B cell (primary cell): ENCODE measurements at regions not wholly inside any gene's neighbourhood (a gene's known extent, or its start where the extent isn't known, plus 50 kb on each side); places are given as distances from the start of the nearest gene placed in this dataset.

Experiments
- EZH2 ChIP-seq: IDR thresholded peaks from 2 replicates; pipeline ENCODE4 v1.6.1; 2012; ENCODE audit warnings: borderline replicate concordance, low read depth, mild to moderate bottlenecking, moderate library complexity, low read length; ENCODE audit not compliant: insufficient read depth, poor library complexity, severe bottlenecking
- TF ChIP-seq, protein P1 (sequence below): fragments of 200-600 bp; IDR thresholded peaks from one replicate; pipeline ENCODE4 v1.8.0; 2022; ENCODE audit warnings: antibody characterized with exemption, mild to moderate bottlenecking

DNA sequence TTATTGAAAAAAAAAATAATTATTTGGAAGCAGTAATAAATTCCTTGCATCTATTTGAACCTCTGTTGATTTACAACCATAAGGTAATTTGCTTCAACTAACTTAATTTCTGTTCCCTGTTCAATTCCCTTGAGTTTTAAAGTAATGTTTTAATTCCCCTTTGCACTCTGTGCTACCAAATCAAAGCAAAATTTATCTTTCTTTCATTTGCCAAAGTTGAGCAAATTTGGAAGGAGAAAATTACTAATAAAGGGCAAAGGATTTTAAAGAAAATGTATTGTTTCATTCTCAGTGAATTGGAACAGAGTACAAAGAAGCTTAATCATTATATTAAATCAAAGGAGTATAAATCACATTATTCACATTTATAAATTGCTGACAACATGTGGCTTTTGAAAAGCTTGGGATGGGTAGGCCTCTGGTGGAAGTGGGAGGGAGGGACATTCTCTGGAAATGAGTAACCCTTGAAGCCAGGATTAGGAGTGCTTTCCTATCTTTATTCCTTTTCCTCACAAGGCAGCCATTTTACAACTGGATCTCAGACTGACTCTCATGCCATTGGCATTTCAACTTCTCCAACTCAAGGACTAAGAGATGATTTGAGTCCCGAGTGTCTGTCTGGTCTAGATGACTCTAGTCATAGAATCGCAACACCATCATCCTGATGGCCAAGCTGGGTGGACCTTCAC lies 331.6 kb upstream of the DUSP10 start:
- TF ChIP-seq, protein P1, sequence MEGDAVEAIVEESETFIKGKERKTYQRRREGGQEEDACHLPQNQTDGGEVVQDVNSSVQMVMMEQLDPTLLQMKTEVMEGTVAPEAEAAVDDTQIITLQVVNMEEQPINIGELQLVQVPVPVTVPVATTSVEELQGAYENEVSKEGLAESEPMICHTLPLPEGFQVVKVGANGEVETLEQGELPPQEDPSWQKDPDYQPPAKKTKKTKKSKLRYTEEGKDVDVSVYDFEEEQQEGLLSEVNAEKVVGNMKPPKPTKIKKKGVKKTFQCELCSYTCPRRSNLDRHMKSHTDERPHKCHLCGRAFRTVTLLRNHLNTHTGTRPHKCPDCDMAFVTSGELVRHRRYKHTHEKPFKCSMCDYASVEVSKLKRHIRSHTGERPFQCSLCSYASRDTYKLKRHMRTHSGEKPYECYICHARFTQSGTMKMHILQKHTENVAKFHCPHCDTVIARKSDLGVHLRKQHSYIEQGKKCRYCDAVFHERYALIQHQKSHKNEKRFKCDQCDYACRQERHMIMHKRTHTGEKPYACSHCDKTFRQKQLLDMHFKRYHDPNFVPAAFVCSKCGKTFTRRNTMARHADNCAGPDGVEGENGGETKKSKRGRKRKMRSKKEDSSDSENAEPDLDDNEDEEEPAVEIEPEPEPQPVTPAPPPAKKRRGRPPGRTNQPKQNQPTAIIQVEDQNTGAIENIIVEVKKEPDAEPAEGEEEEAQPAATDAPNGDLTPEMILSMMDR, result no peak
- TF ChIP-seq EZH2, result no peak
